GM18909 (cell line): ENCODE measurements at regions not wholly inside any gene's neighbourhood (a gene's known extent, or its start where the extent isn't known, plus 50 kb on each side); places are given as distances from the start of the nearest gene placed in this dataset.

ENCODE experiments used
- ATAC-seq: cut with Tn5 transposase; IDR thresholded peaks from one replicate; pipeline ENCODE4 v1.9.1; 2021; ENCODE audit warnings: mild to moderate bottlenecking; ENCODE audit not compliant: unreplicated experiment, poor library complexity

- ATAC-seq = no peak
Measured at GRCh38 chr3:178036451-178037144, 499.6 kb upstream of the KCNMB2 start.

- no peak for ATAC-seq
Measured at GRCh38 chr3:178041931-178042330, 494.3 kb upstream of the KCNMB2 start.

- ATAC-seq = no peak
Measured at GRCh38 chr3:178042376-178042775, 493.9 kb upstream of the KCNMB2 start.

- no peak for ATAC-seq
Measured at GRCh38 chr3:178043084-178043483, 493.2 kb upstream of the KCNMB2 start.

- no peak for ATAC-seq
Measured at GRCh38 chr3:178044320-178044719, 491.9 kb upstream of the KCNMB2 start.

- ATAC-seq = no peak
Measured at GRCh38 chr3:178047496-178047895, 488.7 kb upstream of the KCNMB2 start.

GRCh38 chr3:178048768-178049167 lies 487.5 kb upstream of the KCNMB2 start:
- no peak for ATAC-seq

GRCh38 chr3:178054471-178054870 lies 481.8 kb upstream of the KCNMB2 start:
- no peak for ATAC-seq

GRCh38 chr3:178055939-178056338 lies 480.3 kb upstream of the KCNMB2 start:
- no peak for ATAC-seq

- ATAC-seq = no peak
Measured at GRCh38 chr3:178056868-178057267, 479.4 kb upstream of the KCNMB2 start.

- no peak for ATAC-seq
Measured at GRCh38 chr3:178058629-178059028, 477.6 kb upstream of the KCNMB2 start.

- ATAC-seq = no peak
Measured at GRCh38 chr3:178059119-178059518, 477.1 kb upstream of the KCNMB2 start.

GRCh38 chr3:178059836-178060235 lies 476.4 kb upstream of the KCNMB2 start:
- ATAC-seq = no peak

GRCh38 chr3:178060407-178060806 lies 475.8 kb upstream of the KCNMB2 start:
- no peak for ATAC-seq

GRCh38 chr3:178062126-178062525 lies 474.1 kb upstream of the KCNMB2 start:
- no peak for ATAC-seq

- ATAC-seq = no peak
Measured at GRCh38 chr3:178063461-178063860, 472.8 kb upstream of the KCNMB2 start.

GRCh38 chr3:178067721-178068120 lies 468.5 kb upstream of the KCNMB2 start:
- ATAC-seq = no peak

GRCh38 chr3:178072391-178073305 lies 463.6 kb upstream of the KCNMB2 start:
- ATAC-seq = no peak

- ATAC-seq = no peak
Measured at GRCh38 chr3:178073366-178073765, 462.9 kb upstream of the KCNMB2 start.

GRCh38 chr3:178075344-178075743 lies 460.9 kb upstream of the KCNMB2 start:
- ATAC-seq = no peak

- no peak for ATAC-seq
Measured at GRCh38 chr3:178078953-178079352, 457.3 kb upstream of the KCNMB2 start.

- no peak for ATAC-seq
Measured at GRCh38 chr3:178079966-178080365, 456.3 kb upstream of the KCNMB2 start.
